IMR-90 (cell line): ENCODE measurements at regions not wholly inside any gene's neighbourhood (a gene's known extent, or its start where the extent isn't known, plus 50 kb on each side); places are given as distances from the start of the nearest gene placed in this dataset.

Source experiments
- BHLHE40 ChIP-seq: fragments of 150-350 bp; IDR thresholded peaks from 2 replicates; pipeline ENCODE4 v1.6.1; 2016; ENCODE audit warnings: mild to moderate bottlenecking, low read depth, low read length
- CTCF ChIP-seq: conservative IDR thresholded peaks from 2 replicates; pipeline ENCODE4 v1.5.1; 2012; ENCODE audit warnings: mild to moderate bottlenecking, low read depth, low read length, improper control_type of control experiment
- ELK1 ChIP-seq: fragments of 150-350 bp; IDR thresholded peaks from 2 replicates; pipeline ENCODE4 v1.6.1; 2016; ENCODE audit warnings: low read depth, mild to moderate bottlenecking, low read length, moderate library complexity, borderline replicate concordance
- MAFK ChIP-seq: IDR thresholded peaks from 2 replicates; pipeline ENCODE4 v1.6.1; 2012; ENCODE audit warnings: low read depth, low read length, improper control_type of control experiment
- MAZ ChIP-seq: IDR thresholded peaks from 2 replicates; pipeline ENCODE4 v1.6.1; 2012; ENCODE audit warnings: low read depth, mild to moderate bottlenecking, low read length, improper control_type of control experiment, moderate library complexity, borderline replicate concordance
- MXI1 ChIP-seq: IDR thresholded peaks from 2 replicates; pipeline ENCODE4 v1.6.1; 2012; ENCODE audit warnings: low read depth, mild to moderate bottlenecking, low read length, moderate library complexity, borderline replicate concordance
- POLR2A ChIP-seq: IDR thresholded peaks from 2 replicates; pipeline ENCODE4 v1.6.1; 2012; ENCODE audit warnings: mild to moderate bottlenecking, low read depth, low read length
- RAD21 ChIP-seq: IDR thresholded peaks from 2 replicates; pipeline ENCODE4 v1.6.1; 2012; ENCODE audit warnings: low read length, improper control_type of control experiment

- TF ChIP-seq ELK1, result no peak
- TF ChIP-seq MAZ, result peak; percentile 90; the same call in 1 of the 2 replicates
- TF ChIP-seq POLR2A, result no peak
- no peak for TF ChIP-seq BHLHE40
- TF ChIP-seq CTCF, result no peak
- TF ChIP-seq RAD21, result no peak
- no peak for TF ChIP-seq MAFK
- no peak for TF ChIP-seq MXI1
These were observed 53.3 kb downstream of the FAT3 start for GRCh38 chr11:92277871-92278270.
